ENCODE measurements at regions not wholly inside any gene's neighbourhood (a gene's known extent, or its start where the extent isn't known, plus 50 kb on each side); places are given as distances from the start of the nearest gene placed in this dataset.

DNA sequence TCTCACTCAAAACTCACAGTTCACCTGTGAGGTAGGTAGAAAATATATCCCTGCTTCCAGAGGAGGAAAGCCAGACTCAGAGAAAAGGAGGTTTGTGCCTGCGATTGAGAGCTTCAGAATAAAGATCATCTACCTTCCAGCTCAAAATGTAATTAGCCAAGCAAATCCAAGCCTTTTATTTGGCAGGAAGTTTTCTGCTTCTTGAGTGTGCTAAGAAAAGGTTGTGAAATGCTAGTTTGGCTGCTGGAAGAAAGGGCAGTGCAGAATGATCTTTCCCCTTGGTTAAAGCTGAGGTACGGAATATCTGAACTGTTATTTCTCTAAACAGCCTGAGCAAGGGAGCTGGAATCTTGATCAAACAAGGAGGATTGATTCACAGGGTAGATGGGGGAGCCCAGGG lies 59.7 kb upstream of the VCX3B start:
- Histone ChIP-seq H3K9me2 (ENCODE audit: insufficient read depth) (no peaks in the 10 kb centered on the region), H3K27me3 (ENCODE audit: insufficient read depth, low read depth) (no peaks in the 10 kb centered on the region), H3K36me3 (ENCODE audit: low read depth) (no peaks in the 10 kb centered on the region), H3K9me3 (ENCODE audit: insufficient read depth, low read depth) (no peaks in the 10 kb centered on the region), H3K79me2 (ENCODE audit: low read depth) (no peaks in the 10 kb centered on the region), H3K4me1 (replicated peaks; ENCODE audit: insufficient read depth) (peaks cover 23% of the 10 kb centered on the region), H3K4me3 (peak overlapping the region; percentile 28; the same call in 1 of the 2 replicates), H3K4me2 (peak overlapping the region; percentile 56), H3K27ac (peak overlapping the region; percentile 71), H4K20me1 (ENCODE audit: insufficient read depth) (no peaks in the 10 kb centered on the region), H2AFZ (peak overlapping the region; percentile 53; the same call in 1 of the 2 replicates), H3F3A (ENCODE audit: insufficient read depth, low read depth) (peaks cover 21% of the 10 kb centered on the region; the same call in 1 of the 2 replicates)
- intact Hi-C loops (cut with micrococcal nuclease; ENCODE audit: unreplicated experiment), result loop anchor here (1.0 kb wide), 1 partner anchor 132 kb away; no protein-coding TSS in a partner anchor
- TF ChIP-seq, protein P1, sequence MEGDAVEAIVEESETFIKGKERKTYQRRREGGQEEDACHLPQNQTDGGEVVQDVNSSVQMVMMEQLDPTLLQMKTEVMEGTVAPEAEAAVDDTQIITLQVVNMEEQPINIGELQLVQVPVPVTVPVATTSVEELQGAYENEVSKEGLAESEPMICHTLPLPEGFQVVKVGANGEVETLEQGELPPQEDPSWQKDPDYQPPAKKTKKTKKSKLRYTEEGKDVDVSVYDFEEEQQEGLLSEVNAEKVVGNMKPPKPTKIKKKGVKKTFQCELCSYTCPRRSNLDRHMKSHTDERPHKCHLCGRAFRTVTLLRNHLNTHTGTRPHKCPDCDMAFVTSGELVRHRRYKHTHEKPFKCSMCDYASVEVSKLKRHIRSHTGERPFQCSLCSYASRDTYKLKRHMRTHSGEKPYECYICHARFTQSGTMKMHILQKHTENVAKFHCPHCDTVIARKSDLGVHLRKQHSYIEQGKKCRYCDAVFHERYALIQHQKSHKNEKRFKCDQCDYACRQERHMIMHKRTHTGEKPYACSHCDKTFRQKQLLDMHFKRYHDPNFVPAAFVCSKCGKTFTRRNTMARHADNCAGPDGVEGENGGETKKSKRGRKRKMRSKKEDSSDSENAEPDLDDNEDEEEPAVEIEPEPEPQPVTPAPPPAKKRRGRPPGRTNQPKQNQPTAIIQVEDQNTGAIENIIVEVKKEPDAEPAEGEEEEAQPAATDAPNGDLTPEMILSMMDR (conservative IDR thresholded peaks at IDR 0.05), result no peak
- no peak for TF ChIP-seq EZH2 (IDR thresholded peaks at IDR 0.05; ENCODE audit: low read depth)
- ChIA-PET POLR2A (ENCODE audit: unreplicated experiment) (interaction anchor here (0.6 to 0.7 kb wide), 3 partner anchors 72 to 834 kb away, joined by 3 to 7 read pairs (median 4); no protein-coding TSS in a partner anchor), CTCF (interaction anchor here (0.8 kb wide), 1 partner anchor 324 kb away, joined by 4 read pairs; no protein-coding TSS in a partner anchor)
- DNase-seq, result peak in 1 of 2 experiments; percentile 59
- no TSS peak for BruUV-seq (replicated peaks)

DNA sequence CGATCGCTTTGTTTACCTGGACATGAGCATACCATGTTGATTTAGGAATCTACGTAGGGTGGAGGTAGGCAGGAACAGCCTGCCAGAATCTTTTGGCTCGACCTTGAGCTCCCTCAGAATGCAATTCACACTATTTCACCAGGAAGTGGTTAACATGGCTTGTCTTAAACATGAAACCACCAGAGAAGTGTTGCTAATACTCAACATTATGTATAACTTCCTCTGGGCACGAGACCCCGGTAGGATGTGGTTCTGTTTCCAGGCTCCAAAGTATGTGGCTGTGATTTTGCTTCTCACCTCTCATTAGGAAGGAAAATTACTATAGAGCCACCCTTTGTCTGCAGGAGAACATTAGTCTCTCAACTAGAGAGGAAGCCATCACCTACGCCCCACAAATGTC lies 59.0 kb upstream of the VCX3B start:
- H3K27me3 ChIP-seq (ENCODE audit: insufficient read depth, low read depth), result no peaks in the 10 kb centered on the region
- no peak for DNase-seq
- CTCF ChIA-PET, result no interaction called here
- POLR2A ChIA-PET (ENCODE audit: unreplicated experiment), result interaction anchor here (0.7 kb wide), 1 partner anchor 98 kb away, joined by 3 read pairs; no protein-coding TSS in a partner anchor
- H3K36me3 ChIP-seq (ENCODE audit: low read depth), result no peaks in the 10 kb centered on the region
- no peaks in the 10 kb centered on the region for H3K79me2 ChIP-seq (ENCODE audit: low read depth)
- no peak for TF ChIP-seq EZH2 (IDR thresholded peaks at IDR 0.05; ENCODE audit: low read depth)
- TF ChIP-seq, protein P1 (conservative IDR thresholded peaks at IDR 0.05), result no peak
- H3K4me3 ChIP-seq, result no peak overlapping the region
- H3K4me1 ChIP-seq (replicated peaks; ENCODE audit: insufficient read depth), result peaks cover 23% of the 10 kb centered on the region
- peaks cover 21% of the 10 kb centered on the region; the same call in 1 of the 2 replicates for H3F3A ChIP-seq (ENCODE audit: insufficient read depth, low read depth)
- H3K9me3 ChIP-seq (ENCODE audit: insufficient read depth, low read depth), result no peaks in the 10 kb centered on the region
- H2AFZ ChIP-seq, result no peak overlapping the region; the same call in 1 of the 2 replicates
- H4K20me1 ChIP-seq (ENCODE audit: insufficient read depth), result no peaks in the 10 kb centered on the region
- H3K4me2 ChIP-seq, result peak overlapping the region; percentile 56
- H3K27ac ChIP-seq, result no peak overlapping the region
- intact Hi-C loops (cut with micrococcal nuclease; ENCODE audit: unreplicated experiment), result no loop called here
- no peaks in the 10 kb centered on the region for H3K9me2 ChIP-seq (ENCODE audit: insufficient read depth)
- no TSS peak for BruUV-seq (replicated peaks)

DNA sequence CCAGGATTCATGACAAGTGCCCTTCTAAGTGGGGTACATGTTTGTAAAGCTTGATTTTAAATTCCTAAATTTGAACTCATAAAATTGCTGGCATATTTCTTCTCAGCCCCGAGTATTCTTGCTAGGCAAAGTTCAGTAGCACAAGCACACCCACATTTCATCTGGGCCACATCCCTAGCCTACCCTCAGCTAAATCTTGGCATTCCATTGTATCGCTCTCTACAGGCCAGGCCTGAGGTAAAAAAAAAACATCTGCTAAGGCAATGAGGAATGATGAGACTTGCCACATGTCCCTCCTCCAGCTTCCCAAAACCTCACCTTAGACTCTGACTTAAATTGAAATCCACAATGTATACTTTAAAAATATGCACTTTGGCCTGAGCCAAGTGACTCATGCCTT lies 51.4 kb upstream of the VCX3B start:
- intact Hi-C loops (cut with micrococcal nuclease; ENCODE audit: unreplicated experiment), result no loop called here

More for the DNA sequence above, 51.4 kb upstream of the VCX3B start:
- Histone ChIP-seq H3K4me3 (no peak overlapping the region), H2AFZ (no peak overlapping the region), H3K4me2 (no peak overlapping the region), H3K79me2 (ENCODE audit: low read depth) (no peaks in the 10 kb centered on the region), H4K20me1 (ENCODE audit: insufficient read depth) (no peaks in the 10 kb centered on the region), H3K9me3 (ENCODE audit: insufficient read depth, low read depth) (no peaks in the 10 kb centered on the region), H3K27me3 (ENCODE audit: insufficient read depth, low read depth) (no peaks in the 10 kb centered on the region), H3K9me2 (ENCODE audit: insufficient read depth) (no peaks in the 10 kb centered on the region), H3K4me1 (replicated peaks; ENCODE audit: insufficient read depth) (no peaks in the 10 kb centered on the region), H3F3A (ENCODE audit: insufficient read depth, low read depth) (no peaks in the 10 kb centered on the region), H3K36me3 (ENCODE audit: low read depth) (no peaks in the 10 kb centered on the region), H3K27ac (no peak overlapping the region)
- TF ChIP-seq EZH2 (IDR thresholded peaks at IDR 0.05; ENCODE audit: low read depth), result no peak
- TF ChIP-seq, protein P1 (conservative IDR thresholded peaks at IDR 0.05), result no peak
- no peak for DNase-seq
- no TSS peak for BruUV-seq (replicated peaks)
- ChIA-PET POLR2A (ENCODE audit: unreplicated experiment) (no interaction called here), CTCF (no interaction called here)

All from PC-9 (cell line).